ENCODE measurements at regions not wholly inside any gene's neighbourhood (a gene's known extent, or its start where the extent isn't known, plus 50 kb on each side); places are given as distances from the start of the nearest gene placed in this dataset.

DNA sequence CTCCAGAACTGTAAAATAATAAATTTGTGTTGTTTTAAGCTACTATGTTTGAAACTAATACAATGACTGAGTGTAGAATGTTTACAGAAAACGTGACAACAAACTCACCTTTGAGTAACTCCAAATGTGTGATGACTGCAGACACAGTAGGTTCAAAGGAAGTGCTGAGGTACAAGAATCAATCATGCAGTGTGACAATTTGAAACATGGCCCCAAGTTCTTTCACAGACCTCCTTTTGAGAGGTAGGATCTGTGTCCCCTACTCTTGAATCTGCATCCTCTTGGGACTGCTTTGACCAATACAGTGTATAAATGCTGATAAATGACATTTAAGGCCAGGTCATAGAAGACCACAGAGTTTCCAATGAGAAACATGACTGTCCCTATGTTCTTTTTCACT lies 667.7 kb upstream of the DIPK2B start:
- DNase-seq (ENCODE audit: low read depth), result no peak

DNA sequence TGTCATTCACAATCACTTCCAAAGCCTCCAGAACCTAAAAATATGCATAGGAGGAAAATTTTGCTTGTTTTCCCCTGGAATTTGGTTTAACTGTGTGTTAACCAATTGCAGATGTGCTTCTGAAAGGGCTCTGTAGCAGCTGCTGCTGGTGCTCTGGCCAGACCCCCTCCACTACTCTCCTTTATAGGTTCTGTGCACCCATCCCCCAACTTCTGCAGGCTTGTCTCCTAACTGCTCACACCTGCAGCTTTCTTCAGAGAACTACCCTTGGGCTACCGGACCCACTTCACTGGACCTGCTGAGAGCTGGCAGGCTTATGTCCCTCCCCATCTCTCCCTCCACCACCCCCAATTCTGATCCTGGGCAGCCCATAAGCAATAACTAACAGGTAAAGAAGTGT lies 662.1 kb upstream of the DIPK2B start:
- DNase-seq (ENCODE audit: low read depth), result no peak

DNA sequence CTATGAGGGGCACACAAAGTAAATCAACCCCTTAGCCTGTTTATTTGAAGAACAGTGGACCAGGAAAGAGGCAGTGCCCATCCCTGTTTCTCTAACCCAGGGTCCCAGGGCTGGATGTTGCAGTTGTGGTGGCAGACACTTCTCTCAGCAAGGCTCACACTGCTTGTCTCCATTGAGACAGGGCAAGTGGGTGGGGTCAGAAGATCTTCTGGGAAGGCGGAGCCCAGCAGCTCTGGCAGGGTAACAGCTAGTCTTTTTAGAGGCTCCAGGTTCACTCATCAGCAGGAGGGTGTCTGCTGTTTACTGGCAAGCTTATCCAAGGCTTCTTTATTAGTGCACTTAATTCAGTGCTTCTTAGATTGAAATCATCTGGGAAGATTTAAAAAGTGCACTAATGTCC lies 659.8 kb upstream of the DIPK2B start:
- DNase-seq (ENCODE audit: low read depth), result no peak

DNA sequence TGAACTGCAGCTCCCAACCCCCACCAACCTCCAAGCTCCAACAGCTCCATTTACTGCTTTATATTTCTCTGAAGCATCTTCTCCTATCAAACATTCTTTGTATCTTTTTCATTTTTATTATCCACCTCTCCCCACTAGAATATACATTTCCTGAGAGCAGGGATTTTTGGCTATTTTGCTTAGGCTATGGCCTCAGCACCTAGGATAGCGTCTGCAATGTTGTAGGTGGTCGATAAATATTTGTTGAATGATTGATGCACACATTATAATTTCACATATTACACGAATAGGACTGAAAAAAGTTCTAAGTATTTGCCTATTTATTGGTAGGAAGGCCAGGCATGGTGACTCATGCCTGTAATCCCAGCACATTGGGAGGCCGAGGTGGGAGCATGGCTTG lies 658.7 kb upstream of the DIPK2B start:
- DNase-seq (ENCODE audit: low read depth), result no peak

DNA sequence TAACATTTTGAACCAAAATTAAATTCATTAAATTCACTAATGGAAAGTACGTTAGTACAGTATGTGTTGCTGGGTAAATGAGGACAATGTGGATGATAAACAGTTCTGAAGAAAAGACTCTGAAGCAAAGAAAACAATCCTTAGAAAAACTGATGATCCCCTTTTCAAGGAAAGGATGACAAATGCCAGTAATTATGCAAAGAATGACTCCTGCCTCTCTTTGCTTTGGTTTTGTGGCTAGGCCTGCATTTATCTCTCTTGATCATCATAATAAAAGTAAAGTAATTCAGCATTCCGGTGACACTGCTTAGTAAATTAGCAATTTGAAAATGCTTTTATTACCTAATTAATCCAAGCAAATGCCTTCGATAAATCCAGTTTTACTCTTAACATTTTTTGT lies 652.2 kb upstream of the DIPK2B start:
- DNase-seq (ENCODE audit: low read depth), result no peak

DNA sequence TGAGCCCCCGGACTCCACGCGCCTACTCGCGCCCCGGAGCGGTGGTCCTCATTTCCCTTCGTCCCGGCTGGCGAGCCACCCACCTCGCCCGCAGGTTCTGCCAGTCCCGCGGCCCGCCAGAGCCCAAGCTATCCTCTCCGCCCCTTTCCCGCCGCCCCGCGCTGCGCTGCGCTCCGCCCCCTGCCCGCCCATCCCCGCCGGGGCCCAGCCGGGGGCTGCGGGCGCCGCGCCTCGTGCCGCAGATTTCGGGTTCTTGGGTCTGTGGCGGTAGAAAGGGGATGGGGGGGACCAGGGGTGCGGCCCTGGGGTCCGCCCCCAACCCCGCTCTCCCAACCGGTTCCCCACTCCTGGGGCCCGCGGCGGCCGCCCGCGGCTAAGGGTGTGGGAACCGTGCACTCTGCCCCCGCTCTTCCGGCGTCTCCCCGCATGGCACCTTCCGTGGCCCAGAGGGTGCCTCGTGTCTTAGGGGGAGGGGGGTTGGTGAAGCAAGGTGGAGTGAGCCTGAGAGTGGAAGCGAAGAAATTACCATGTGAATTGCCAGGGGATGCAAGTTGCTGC lies 650.8 kb upstream of the DIPK2B start:
- no peak for DNase-seq (ENCODE audit: low read depth)

DNA sequence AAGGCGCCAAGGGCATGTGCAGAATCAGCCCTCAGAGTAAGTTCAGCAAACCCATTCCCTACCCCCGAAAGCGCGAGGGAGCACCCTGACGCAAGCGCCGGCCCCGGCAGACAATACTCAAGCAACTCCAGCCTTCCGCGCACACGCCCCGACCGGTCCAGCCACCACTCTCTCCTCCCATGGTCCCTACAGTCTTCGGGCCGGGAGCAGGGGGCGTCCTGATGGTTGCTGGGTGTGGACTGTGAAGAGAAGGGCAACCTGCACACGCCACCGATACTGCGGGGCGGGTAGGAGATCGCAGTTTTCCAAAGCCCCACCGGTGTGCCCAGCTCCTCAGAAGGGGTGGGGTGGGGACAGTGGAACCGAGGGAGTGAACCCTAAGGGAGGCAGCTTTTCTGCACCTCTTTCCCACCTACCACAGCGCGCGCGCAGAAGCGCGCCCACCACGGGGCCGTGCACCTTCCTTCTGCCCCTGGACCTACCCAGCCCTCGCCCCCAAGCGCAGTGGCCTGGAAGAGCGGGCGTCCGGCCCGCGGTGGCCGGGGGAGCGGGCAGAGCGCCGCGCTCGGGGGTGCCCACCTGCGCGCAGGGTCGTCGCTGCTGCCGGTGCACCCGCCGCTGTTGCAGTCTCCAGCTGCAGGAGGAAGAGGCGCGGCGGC lies 650.2 kb upstream of the DIPK2B start:
- no peak for DNase-seq (ENCODE audit: low read depth)

DNA sequence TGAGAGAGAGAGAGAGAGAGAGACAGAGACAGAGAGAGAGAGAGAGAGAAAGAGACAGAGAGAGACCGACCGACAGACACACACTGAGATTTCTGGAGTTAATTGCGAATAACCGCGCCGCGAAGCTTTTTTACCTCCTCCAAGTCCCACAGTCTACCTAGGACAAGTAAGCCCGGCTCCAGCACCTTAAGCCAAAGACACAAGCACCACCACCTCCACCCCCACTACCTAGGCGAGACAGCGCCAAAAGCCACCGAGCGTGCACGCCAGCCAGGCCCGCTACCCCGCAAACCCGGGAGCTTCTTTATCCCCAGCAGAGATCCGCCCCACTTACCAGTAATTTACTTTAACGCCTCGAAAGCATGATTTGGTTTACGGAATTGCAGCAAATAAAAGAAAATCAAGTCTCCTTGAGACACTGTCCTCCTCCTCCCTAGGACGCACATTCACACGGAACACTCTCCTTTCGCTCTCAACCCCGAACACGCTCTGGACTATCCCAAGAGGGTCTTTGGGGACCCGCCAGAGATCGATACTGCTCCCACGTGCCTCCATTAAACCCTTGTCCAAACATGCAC lies 649.6 kb upstream of the DIPK2B start:
- no peak for DNase-seq (ENCODE audit: low read depth)

DNA sequence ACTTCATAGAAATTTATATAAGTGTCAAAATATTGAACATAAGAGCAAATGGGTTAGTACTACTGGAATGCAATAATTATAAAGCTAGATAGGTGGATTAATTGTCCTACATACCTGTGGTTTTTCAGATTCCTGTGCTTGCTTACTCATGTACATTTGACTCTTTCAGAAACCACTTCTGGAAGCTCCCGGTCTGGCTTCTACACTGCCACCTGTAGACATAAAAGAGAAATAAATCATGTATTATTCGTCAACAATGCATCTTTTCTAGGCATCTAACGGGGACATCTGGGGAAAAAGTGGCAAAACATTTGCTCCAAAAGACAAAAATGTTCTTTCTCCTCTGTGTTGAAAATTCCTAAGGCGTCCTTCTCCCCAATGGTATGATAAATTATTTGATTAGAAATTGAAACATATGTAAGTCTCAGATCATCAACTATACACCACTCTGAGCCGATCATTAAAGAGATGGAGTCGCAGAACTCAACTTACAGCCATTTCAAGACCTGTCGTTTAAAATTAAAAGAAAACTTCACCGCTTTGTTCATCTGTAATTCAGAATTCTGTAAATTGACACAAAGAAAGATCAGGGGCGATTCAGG lies 648.7 kb upstream of the DIPK2B start:
- no peak for DNase-seq (ENCODE audit: low read depth)

DNA sequence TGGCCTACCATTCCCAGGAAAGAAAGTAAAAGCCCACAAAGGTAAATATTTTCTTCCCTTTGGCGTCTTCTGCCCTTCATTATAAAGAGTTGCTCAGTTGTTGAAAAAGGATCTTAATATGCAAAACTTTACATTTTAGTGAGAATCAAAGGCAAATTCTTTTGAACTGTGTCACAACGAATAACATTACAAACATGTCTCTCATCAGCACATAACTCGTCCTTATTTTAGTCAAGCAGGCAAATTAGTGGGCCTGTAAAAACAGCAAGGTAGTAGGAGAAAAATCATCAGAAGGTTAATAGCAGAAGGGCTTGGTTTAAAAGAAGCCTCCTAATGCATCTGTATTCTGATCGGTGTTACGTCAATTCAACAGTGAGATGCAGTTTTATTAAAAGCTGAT lies 647.3 kb upstream of the DIPK2B start:
- no peak for DNase-seq (ENCODE audit: low read depth)

DNA sequence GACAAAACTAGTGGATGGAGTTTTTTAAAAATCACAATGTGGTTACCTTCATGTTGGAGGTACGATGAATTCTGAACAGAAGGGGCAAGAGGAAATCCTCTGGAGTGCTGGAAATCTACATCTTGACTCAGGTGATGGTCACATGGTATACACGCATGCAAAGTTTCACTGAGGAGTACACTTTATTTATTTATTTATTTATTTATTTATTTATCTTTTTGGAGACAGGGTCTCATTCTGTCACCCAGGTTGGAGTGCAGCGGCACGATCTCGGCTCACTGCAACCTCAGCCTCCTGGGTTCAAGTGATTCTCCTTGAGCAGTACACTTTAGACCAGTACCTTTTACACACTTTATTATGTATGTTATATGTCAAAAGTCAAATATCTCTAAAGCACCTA lies 645.7 kb upstream of the DIPK2B start:
- DNase-seq (ENCODE audit: low read depth), result no peak

DNA sequence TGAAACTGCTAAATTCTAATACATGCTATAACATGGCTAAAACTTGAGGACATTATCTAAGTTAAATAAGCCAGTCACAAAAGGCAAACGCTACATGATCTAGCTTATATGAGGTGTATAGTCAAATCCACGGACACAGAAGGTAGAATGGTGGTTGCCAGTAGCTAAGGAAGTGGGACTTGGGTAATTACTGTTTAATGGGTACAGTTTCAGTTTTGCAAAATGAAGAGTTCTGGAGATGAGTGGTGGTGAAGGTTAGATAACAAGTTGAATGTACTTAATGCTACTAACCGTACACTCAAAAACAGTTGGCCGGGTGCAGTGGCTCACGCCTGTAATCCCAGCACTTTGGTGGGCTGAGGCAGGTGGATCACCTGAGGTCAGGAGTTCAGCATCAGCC lies 644.5 kb upstream of the DIPK2B start:
- no peak for DNase-seq (ENCODE audit: low read depth)

DNA sequence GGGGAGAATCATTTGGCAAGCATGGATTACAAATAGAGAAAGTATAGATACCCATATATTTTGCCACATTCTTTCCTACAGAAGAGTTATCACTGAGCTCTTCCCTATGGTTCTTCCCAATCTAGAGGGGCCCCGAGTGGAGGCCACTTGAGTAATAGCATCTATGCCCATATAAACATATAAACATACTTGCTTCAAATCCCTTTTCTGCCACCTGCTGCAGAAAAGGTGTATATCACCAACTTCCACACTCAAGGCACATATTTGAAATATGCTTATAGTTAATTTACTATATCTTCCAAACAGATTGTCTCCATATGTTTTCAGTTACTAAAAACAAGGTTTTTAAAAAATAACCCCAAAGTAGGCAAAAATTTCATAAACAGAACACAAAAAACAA lies 642.8 kb upstream of the DIPK2B start:
- no peak for DNase-seq (ENCODE audit: low read depth)

DNA sequence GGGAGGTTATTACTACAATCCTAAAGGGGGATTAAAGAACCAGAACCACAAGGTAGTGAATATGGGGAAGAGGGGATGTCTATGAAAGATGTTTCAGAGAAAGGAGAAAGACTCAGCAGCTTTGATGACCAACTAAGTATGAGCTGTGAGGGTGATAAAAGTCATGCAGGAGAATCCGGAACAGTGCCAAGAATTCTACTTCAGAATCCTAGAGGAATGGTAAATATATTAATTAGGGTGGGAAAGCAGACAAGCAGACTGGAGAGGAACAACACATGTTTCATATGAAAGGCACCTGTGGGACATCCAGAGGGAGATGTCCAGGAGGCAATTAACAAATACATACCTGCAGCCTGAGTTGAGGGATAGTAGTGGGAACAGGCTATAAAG lies 642.2 kb upstream of the DIPK2B start:
- no peak for DNase-seq (ENCODE audit: low read depth)

DNA sequence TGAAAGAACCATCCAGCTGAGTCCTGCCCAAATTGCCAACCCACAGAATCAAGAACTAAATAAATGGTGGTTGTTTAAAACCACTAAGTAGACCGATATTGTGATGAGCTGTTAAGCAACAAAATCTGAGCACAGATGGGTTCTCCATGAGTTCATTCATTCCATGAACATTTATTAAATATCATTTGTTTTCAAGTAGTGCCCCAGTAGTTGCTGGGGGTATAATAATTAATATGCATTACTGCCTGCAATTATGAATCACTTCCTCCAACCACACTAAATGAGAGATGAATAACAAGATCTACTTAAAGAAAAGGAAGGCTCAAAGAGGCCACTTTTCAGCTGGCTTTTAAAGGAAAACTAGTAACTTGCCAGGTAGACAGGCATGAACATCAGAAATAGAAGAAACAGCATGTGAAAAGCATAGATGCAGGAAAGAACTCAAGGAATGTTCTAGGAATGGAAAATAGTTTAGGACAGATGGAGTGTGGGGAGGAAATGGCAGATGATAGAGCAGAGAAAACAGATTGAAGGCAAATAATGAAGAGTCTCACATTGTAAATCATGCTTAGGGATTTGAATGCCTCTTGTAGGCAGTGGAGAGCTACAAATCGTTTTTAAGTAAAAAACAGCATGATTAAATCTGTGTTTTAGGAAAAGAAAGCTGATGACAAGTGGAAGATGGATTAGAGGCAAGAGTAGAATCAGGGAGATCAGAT lies 641.7 kb upstream of the DIPK2B start:
- no peak for DNase-seq (ENCODE audit: low read depth)

DNA sequence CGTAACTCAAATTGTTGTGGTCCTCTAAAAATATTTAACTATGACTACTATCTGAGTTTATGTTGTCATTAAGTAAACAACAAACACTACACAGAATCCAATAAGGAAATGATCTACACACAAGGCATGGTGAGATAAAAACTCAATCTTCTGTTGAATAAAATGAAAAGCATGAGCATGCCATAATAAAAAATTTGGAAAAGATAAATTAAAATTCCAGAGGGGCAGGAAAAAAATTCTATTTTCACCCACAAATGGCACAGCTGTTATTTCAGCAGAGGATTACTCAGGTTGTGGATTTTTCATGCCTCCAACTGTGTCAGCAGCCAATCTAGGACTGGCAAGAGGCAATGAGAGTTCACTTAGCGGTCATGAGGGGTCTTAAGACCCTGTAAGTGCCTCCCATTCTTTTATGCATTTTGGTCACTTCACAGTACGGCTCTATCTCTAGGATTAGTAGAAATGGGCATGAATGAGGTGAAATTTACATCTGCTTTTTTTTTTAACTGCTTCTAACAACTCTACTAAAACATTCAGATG lies 639.8 kb upstream of the DIPK2B start:
- no peak for DNase-seq (ENCODE audit: low read depth)

DNA sequence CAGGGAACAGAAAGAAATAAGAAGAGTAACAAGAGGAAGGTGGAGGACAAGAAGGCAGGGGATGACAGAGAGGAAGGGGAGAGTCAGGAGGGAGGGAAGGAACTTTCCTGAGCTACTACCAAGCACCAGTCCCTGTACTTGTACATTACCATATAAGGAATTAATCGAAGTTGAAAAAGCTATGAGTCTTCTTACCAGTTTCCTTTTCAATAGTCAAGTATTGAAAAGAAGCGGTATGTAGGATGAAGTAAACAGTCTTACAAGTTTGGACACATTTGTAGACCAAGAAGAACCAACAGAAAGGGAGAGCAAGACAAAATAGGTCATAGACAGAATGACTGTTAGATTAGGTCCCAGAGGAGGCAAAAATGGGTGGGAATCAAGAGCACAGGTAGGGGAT lies 629.7 kb upstream of the DIPK2B start:
- DNase-seq (ENCODE audit: low read depth), result no peak

DNA sequence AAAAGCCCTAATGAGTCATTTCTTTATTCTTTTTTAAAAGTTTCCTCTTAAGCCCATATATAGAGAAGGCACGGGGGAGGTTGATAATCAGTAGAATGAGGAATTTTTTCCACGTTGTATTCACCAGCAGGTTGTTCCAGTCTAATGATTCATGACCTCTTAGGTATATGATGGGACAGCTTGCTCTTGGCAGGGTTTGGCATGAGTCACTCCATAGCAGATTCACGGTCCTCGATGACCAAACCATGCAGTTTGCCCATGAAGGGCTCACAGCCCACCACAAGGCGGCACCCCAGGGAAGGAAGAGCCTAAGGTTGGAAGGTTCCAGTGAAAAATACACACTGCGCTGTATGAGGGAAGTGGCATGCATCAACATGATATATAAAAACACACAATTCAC lies 623.8 kb upstream of the DIPK2B start:
- no peak for DNase-seq (ENCODE audit: low read depth)

DNA sequence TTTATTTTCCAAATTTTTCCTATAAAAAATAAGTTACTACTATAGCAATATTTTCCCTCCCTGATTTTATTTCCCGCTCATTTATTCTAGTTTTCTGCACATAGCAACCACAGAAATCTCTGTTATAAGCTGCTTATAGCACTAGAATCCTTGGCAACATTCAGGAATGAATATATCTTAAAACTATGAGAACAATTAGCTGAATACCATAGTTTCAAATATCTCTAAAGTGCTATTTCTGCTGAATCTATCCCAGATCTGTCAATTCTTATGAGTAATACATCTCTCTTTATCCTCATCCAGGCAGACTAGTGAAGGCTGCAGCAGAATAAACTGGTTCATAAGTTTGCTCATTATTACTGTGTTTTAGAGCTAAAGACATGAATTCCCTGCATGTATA lies 622.9 kb upstream of the DIPK2B start:
- no peak for DNase-seq (ENCODE audit: low read depth)

DNA sequence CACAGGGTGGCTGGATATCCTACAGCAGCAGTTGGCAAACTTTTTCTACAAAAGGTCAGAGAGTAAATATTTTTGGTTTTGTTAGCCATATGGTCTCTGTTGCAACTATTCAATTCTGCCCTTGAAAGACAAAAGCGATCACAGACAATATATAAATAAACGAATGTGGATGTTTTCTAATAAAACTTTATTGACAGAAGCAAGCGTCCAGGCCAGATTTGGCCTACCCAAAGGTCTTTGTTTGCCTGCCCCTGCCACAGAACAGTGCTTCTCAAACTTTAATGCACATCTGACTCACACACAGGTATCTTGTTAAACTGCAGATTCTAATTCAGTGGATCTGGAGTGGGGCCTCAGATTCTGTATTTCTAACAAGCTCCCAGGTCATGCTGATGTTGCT lies 621.4 kb upstream of the DIPK2B start:
- DNase-seq (ENCODE audit: low read depth), result no peak

DNA sequence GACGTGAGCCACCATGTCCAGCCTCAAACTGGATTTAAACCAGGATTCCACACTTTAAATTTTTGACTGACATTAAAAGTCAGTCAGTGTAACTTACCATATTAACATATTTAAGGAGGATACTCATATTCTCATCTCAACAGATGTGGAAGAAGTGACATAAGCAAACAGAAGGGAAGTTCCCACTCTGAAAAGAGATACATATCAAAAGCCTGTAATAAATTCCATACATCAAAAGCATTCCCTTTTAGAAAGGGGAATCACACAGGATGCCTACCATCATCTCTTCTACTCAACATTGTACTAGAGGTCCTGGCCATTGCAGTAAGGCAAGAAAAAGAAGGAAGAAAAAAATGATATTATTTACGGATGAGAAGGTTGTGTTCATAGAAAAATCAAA lies 618.2 kb upstream of the DIPK2B start:
- DNase-seq (ENCODE audit: low read depth), result no peak

DNA sequence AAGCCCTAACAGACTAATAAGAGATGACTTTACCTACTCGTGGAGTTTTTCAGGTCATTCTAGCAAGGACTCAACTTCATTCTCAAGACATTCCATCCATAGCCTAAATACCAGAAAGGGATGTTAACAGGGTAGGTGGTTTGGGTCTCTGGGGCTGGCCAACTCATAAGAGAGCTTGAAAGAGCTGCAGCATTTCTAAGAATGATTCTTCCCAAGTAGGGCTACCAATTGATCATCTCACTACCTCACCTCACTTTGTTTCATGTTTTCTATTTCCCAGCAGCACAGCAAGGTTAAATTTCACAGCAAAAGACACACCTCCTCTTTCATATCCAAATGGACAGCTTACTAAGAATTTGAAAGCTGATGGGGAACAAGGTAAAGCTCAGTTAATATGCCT lies 614.8 kb upstream of the DIPK2B start:
- DNase-seq (ENCODE audit: low read depth), result no peak

DNA sequence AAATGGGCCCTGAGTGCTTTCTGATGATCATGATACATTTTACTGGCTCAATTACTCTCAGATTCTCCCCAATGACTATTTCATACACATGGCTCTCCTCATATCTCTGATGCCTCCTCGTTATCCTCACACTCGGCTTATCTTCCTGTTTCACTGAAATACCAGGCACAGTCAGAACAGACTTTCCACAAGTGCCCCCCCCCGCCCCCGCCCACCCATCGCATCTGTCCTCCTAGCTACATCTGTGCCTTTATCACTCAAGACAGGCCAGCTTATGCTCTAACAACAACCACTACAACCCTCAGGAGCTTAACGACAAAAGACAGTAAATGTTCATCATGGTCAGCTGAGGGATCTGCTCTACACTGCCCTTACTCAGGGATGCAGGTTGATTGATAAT lies 610.6 kb upstream of the DIPK2B start:
- DNase-seq (ENCODE audit: low read depth), result no peak

All from stimulated activated CD8-positive, alpha-beta memory T cell treated with anti-CD3 and anti-CD28 coated beads, Interleukin-15, amount 100 ng/mL, for 1 hour (primary cell).